HTR-8/SVneo (cell line): ENCODE measurements at regions not wholly inside any gene's neighbourhood (a gene's known extent, or its start where the extent isn't known, plus 50 kb on each side); places are given as distances from the start of the nearest gene placed in this dataset.
"Not testable (repeated sequence)": the region's sequence is repeated elsewhere in the genome, so short reads cannot be mapped to it uniquely, and the experiment has no call there.

ENCODE experiments used
- DNase-seq: peaks from one replicate; pipeline ENCODE4 v3.0.0; 2011; ENCODE audit warnings: low spot score, mixed read lengths; ENCODE audit not compliant: insufficient read length
- FAIRE-seq: peaks from 2 replicates; lab custom pipeline; 2011; peaks lifted over from hg19 to GRCh38; lab: Jason Lieb, UNC

DNA sequence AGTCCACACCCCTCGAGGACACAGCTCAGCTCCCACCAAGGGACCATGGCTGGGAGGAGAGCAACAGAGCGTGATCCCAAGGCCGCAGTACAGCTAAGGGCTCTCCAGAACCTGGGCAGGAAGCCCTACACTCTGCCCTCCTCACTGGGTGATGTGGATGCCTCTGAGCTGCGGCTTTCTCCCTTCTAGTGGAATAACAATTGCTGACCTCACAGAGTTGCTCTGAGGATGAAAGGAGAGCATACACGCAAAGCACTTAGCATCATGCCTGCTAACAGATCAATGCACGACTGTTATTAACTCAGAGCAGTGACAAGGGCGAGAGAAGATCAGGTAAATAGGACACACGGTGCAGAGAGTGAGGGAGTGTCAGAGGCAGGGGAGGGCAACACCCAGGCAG is 74.2 kb downstream of the ZFP36L2 start:
- no peak for DNase-seq
- FAIRE-seq: no peak

DNA sequence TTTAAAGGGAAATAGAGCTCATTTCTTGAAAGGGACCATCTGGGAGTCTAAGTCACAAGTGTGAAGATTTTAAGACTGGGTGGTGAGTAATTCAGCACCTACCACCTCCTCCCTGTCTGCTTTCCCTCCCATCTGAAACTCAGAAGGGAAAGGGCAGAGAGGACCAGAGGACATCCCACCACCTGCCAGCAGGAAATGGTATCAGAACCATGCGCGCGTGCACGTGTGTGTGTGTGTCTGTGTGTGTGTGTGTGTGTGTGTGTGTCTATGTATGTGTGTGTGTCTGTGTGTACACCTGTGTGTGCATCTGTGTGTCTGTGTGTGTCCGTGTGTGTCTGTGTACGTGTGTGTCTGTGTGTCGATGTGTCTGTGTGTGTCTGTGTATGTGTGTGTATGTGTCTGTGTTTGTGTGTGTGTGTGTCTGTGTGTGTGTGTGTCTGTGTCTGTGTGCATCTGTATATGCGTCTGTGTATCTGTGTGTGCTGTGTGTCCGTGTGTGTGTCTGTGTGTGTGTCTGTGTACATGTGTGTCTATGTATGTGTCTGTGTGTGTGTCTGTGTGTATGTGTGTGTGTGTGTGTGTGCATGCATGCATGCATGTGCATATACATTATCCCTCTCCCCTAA is 76.8 kb downstream of the ZFP36L2 start:
- DNase-seq (no peak), FAIRE-seq (peak; percentile 92)

DNA sequence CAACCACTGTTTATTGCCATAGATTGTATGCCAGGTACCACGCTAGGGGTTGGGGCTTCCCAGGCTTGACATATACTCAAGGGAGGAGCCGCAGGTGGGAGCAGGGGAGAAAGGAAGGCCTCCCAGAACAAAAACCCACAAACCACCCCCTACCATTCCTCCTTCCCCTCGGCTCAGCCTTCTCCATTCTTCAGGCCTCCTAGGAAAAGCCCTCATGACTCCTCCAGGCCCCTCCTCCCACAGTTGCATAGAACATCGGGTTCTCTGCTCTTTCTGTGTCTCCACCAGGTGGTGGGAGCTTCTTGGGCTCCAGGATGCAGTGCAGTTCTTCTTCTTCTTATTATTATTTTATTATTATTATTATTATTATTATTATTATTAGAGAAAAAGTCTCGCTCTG is 80.3 kb downstream of the ZFP36L2 start:
- no peak for FAIRE-seq

DNA sequence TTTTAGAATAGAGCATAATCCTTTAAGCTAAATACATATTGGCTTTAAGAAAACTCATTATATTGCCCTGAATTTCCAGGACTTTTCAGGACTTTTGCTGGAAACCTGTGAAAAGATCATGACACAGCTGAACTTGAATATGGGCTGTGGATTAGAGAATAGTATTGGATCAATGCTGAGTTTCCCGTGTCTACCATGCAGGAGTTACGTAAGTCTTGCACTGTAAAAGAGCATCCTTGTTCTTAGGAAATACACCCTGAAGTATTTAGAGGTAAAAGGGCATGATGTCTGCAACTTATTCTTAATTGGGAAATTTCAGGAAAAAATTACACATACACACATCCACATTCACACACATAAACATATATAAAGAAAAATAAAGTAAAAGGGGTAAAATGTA is 82.1 kb downstream of the ZFP36L2 start:
- DNase-seq: no peak
- FAIRE-seq: no peak

More for the DNA sequence above, 80.3 kb downstream of the ZFP36L2 start:
- DNase-seq: no peak

DNA sequence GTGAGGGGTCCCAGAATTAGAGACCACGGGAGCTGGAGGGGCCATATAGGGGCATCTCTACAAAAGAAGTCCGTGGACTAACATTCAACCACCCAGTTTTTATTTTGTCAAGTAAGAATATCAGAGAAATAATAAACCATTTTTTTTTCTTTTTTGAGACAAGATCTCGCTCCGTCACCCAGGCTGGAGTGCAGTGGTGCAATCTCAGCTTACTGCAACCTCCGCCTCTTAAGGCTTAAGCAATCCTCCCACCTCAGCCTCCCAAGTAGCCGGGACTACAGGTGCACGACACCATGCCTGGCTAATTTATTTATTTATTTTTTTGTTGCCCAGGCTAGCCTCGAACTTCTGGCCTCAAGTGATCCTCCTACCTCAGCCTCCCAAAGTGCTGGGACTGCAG is 82.7 kb downstream of the ZFP36L2 start:
- DNase-seq (no peak), FAIRE-seq (no peak)

DNA sequence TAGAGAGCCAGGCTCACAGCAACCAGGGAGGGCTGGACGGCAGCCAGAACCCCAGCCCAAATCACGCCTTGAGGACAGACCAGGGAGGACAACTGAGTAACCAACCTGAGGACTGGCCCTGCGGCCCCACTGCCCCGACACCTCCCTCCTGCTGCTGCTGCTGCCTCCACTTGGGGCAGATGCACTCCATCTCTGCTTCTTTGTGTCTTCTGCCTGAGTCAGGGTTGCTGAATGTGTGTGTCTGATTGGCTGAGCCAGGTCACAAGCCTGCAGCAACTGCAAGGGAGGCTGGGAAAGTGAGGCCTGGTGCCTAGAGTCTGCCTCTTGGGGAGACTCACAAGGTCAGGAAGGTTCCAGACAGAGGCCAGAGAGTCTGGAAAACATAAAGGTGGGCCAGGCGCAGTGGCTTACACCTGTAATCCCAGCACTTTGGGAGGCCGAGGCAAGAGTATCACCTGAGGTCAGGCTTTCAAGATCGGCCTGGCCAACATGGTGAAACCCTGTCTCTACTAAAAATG is 83.4 kb downstream of the ZFP36L2 start:
- DNase-seq (no peak), FAIRE-seq (no peak)

DNA sequence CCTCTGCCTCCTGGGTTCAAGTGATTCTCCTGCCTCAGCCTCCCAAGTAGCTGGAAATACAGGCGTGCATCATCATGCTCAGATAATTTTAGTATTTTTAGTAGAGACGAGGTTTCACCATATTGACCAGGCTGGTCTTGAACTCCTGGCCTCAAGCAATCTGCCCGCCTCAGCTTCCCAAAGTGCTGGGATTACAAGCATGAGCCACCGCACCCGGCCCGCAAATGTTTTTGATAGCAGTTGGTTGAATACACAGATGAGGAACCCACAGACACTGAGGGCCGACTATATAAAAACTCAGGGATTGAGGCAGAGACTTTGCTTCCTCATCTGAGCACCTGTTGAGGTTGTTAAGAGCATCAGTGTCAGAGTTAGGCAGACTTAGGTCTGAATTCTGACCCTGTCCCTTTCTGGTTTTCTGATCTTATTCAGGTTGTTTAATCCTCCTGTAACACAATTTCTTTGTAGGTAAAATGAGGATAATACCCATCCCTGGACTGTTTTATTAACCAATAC is 84.7 kb downstream of the ZFP36L2 start:
- DNase-seq, FAIRE-seq: not testable (repeated sequence)

DNA sequence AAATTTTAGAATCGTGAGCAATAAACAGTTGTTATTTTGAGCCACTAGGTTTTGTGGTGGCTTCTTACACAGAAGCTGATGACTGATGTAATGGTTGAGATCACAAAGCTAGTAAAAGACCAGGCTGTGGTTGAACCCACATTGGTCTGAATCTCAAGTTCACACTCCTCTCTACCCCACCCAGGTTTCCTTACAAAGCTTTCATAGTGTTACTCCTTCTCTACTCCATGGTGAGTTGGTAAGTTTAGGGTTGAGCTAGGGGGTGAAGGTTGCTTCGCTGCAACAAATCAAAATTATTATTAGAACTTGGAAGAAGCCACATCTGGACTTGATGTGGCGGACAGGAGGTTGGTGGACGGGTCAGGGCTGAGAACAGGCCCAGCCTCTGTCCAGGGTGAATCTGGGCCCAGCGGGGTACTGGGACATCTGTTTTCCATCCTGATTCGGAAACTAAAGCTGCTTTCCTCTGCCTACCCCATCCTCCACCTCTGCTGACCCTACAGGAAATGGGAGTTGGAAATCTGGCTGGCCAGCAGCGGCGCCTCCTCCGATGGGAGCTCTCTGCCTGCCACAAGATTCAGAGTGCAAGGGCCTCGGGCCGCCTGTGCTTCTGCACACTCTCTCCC is 86.3 kb downstream of the ZFP36L2 start:
- no peak for DNase-seq
- FAIRE-seq: no peak

DNA sequence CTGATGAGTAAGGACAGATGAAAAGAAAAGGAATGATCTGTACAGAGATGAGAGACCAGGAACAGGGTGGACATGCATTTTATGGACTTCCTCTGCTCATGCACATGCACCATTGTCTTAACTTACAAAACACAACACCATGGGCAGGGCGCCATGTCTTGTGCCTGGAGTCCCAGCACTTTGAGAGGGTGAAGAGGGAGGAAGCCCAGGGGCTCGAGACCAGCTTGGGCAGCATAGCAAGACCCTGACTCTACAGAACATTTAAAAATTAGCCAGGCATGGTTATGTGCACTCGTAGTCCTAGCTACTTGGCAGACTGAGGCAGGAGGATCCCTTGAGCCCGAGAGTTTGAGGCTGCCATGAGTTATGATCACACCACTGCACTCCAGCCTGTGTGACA is 86.9 kb downstream of the ZFP36L2 start:
- DNase-seq (no peak), FAIRE-seq (no peak)

DNA sequence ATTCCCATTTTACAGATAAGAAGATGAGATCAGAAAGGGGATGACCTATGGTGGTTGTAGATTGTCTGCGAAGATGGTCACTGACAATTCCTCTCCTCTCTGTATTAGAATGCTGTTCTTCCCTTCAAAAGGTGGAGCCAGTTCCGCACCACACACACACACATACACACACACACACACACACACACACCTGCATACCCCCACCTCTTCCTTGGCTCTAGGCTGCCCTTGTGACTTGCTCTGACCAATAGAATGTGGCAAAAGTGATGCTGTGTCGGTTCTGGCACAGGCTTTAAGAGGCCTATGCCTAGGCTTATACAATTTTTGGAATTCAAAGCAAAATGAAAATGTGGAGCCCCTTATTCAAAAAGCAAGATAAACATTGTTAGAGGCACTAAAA is 88.0 kb downstream of the ZFP36L2 start:
- no peak for DNase-seq
- no peak for FAIRE-seq

DNA sequence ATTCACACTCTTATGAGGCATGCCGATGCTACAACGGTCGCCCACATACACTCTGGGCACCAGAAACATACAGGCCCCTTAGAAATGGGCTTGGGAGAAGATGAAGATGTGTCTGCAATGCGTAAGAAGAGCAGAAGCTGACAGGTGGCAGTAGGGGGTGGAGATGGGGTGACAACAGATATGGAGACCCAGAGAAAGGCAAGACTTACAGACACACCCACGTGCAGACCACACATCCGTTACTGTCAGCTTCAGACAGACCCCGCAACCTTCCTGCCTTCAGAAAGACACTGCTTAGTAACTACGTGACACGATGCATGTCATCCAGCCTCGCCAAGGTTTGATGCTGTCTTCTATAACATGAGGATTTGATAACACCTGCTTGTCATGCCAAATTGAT is 89.5 kb downstream of the ZFP36L2 start:
- FAIRE-seq (no peak), DNase-seq (no peak)

DNA sequence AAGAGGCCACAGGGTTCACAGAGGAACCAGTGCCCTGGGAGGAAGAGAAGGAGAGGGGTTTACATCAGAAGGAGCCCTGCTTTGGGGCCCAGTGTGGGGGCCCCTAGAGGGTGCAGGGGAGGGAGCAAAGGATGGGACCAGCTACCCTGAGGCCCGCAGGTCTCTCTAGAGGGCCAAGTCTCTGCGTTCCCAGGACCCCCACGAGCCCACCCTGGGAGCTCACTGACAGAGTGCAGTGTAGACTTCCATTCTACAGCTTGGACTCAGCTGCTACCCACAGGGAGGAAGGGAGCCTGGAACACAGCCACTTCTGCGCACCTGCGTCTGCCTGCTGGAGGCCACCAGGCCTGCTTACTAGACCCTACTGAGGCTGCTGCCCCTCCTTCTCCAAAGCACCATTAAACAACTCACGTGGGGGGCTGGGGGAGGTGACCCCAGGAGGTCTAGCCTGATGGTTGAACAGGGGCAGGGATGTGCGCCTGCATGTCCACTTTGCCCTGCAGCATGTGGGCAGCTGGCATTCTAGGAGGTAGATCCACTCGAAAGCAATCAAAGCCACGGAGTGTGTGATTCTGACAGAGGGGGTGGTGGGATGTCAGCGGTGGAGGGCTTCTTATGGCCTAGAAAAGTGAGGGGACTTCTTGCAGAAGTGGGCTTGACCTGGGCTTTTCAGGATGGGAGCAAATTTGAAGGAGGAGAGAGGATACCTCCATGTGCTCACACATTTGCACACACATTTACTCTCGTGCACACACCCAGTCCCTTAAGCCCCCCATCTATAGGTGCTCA is 90.2 kb downstream of the ZFP36L2 start:
- DNase-seq: no peak
- FAIRE-seq: peak; percentile 28

DNA sequence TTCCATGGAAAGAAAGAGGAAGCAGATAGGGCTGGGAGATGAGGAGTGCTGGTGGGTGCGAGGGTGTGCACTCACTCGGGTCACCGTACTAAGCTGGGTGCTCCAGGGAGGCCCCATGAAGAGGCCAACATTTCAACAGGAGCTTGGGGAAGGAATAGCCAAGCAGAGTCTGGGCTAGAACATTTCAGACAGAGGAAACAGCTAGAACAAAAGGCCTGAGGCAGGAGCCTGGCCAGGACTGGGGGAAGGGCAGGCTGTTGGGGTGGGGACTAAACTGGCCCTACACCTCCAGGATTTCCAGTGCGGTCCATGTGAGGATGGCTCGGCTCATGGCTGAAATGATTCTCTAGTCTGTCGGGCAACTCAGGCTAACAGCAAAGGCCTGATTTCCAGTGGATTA is 90.8 kb downstream of the ZFP36L2 start:
- no peak for FAIRE-seq
- DNase-seq: no peak

DNA sequence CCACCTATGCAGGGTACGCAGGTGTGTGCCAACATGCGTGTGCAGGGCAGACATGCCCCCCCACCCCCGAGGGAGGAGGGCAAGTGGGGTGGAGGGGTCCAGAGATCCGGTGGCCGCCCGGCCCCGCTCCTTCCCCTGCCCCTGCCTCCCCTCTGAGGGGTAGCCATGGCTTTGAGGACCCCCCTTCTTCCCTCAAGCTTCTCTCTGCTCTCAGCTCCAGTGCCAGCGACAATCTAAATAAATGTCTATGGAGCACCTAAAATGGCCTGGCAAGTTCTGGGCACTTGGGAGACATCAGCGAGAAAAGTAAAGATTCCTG is 91.9 kb downstream of the ZFP36L2 start:
- no peak for DNase-seq
- no peak for FAIRE-seq

DNA sequence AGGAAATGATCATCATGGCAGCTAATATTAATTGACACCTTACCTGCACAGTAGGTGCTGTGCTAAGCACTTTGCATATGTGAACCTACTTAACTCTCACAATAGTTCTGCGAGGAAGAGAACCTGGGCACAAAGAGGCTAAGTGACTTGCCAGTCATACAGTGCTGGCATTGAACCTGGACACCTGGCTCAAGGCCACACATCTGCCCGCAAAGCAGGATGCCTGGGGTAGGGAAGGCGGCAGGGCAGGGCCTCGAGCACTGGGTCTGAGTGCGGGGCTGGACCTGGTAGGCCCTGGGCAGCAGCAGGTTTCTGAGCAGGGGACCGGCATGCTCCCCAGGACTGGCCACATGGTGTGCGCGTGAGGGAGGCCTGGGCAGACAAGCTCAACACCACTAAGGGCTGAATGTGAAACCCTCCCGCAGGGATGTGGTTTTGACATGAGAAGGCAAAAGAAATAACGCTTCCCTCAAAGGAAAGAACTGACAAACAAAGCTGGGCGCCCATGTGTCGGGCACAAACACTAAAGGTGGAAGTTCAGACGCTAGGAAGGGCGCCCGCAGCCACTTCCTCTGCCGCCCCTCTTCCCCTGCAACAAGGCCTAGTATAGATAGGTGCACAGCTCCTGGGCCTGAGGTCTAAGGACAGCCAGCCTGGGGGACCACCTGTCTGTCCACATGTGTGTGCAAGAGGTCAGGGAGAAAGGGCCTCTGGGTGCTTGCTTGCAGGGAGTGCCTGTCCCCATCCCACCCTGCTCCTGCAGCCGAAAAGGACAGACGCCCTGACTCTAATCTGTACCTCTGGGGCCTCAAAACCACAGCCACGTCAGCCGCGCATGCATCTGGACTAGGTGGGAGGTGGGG is 92.5 kb downstream of the ZFP36L2 start:
- DNase-seq (no peak), FAIRE-seq (no peak)

DNA sequence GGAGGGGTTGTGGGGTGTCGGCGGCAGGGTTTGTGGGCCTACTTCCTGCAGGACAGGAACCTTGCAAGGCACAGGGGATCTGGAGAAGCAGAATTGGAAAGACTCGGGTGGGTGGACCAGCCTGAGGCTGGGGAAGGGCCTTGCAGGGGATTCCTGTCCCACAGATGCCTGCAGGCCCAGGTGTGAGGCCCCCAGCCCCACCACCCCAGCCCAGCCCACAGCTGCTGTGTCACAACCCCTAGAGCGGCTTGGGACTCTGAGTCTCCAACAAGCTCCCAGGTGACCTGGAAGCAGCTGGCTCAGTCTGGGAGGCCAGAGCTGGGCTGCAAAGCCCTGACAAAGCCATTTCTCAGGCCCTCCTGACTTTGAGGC is 93.1 kb downstream of the ZFP36L2 start:
- FAIRE-seq: no peak

DNA sequence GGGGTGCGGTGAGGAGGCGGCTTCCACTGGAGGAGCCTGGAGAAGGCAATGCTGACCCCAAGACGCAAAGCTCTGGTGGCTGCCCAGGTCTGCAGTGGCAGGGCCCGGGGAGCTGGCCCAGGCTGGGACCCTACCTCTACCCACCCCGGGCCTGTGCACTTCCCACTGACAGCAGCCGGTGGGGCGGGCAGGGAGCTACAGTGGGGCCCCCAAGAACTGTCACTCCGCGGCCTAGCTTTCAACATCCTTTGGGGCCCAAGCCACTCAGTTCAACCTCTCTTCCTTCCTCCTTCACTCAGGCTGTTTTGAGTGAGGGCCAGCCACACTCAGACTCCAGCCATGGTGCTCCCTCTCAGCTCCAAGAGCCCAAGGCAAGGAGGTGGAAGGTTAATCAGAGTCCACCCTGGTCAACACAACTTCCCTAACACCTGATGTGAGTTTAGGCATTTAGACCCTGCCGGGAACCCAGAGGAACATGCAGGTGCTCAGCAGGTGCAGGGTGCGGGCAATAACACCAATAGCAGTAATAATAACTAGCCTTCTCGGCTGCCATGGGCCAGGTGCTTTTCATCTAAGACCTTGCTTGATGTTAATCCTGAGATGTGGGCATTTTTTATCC is 93.6 kb downstream of the ZFP36L2 start:
- FAIRE-seq: no peak

More for the DNA sequence above, 93.1 kb downstream of the ZFP36L2 start:
- DNase-seq: no peak

DNA sequence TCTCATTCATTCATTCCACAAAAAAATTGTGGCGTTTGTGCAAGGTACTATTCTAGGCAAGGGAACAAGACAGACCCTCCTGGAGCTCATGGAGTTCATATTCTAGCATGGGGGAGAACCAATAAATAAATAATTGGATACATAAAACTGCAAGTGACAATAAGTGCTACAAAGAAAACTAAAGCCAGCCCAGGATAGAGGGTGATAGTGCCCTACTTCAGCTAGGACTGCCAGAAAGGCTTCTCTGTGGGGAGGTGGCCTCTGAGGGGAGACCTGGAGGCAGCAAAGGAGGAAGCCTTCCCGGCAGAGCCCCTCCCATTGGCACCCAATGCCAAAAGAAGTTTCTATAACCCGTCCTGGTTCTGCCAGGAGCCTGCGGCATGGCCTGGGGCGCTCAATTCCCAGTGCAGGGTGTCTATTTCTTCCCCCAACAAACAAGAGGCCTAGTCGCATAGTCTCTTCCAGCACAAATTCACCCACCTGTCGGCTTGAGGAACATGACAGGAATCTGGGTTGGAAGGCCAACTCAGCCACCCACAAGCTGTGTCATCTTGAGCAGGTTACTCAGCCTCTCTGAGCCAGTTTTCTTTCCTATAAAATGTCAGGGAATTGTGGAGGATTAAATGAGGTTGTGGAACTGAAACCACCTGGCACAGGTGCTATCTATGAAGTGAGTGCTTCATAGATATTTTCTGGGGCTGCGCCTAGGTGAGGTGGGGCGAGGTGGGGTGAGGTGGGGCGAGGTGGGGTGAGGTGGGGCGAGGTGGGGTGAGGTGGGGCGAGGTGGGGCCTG is 94.3 kb downstream of the ZFP36L2 start:
- no peak for DNase-seq
- FAIRE-seq: no peak

More for the DNA sequence above, 93.6 kb downstream of the ZFP36L2 start:
- DNase-seq: no peak
